D341Med (cell line): ENCODE measurements at regions not wholly inside any gene's neighbourhood (a gene's known extent, or its start where the extent isn't known, plus 50 kb on each side); places are given as distances from the start of the nearest gene placed in this dataset.
"Not testable (repeated sequence)": the region's sequence is repeated elsewhere in the genome, so short reads cannot be mapped to it uniquely, and the experiment has no call there.

Experiments used
- DNase-seq: peaks from one replicate; pipeline ENCODE4 v3.0.0; 2012; ENCODE audit warnings: low spot score

GRCh38 chr3:162722796-162723195 is 1226.2 kb downstream of the OTOL1 start:
- DNase-seq, result not testable (repeated sequence)

GRCh38 chr3:162729686-162730085 is 1233.1 kb downstream of the OTOL1 start:
- DNase-seq, result no peak

DNA sequence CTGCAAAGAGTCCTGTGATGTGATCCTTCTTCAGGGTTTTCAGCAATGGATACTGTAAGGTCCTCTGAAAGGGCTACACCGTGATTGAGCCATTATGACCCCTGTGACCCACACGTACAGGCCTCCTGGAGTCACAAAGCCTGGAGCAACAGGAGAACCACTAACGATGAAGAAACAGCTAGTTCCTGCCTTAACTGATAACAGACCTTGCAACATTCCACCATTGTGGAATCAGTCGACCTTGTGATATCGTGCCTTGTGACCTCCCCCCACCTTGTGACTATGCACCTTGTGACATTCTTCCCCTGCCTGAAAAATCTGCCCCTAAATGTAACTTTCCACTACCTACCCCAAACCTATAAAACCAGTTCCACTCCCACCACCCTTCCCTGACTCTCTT is 1235.4 kb downstream of the OTOL1 start:
- not testable (repeated sequence) for DNase-seq

DNA sequence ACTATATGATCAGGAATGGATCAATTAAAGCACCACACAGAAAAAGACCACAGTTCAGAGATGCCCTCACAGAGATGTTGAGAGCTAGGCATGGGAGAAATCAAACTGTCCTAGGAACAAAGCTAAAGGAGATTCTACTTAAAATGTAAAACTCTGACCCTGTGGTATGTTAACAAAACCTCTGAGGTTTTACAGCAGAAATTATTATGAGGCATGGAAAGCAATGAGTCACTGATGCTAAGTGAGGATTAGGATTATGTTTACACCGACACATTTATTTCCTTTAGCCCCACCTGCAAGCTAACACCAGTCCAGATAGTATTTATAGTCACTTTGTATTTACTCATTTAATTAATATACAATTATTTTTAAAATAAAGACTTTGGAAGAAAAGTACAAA is 1242.2 kb downstream of the OTOL1 start:
- DNase-seq, result no peak

DNA sequence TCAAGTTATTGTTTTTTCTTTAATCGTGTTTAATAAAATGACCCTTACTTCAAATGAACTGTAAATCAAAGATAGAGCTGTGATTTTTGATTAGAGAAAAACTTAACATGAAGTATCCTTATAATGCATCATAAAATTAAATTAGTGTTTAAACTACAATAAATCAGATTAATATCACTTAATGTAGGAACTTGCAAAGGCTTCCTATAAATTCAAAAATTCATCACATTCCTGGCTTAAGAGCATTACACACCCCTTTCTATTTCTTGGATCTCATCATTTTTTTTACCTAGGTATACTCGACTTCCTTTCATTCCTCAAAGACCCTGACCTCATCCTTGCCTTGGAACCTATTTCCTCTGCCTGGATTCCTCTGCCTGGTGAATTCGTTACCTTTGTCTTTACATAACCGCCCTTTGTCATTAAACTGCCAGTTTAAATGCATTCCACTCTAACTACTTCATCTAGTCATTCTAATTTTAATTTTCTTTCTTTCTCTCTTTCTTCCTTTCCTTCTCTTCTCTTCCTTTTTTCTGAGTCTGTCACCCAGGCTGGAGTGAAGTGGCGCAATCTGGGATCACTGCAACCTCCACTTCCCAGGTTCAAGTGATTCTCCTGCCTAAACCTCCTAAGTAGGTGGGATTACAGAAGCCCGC is 1244.5 kb downstream of the OTOL1 start:
- DNase-seq, result no peak

- no peak for DNase-seq
These were observed 1245.6 kb downstream of the OTOL1 start for GRCh38 chr3:162742159-162742717.

GRCh38 chr3:162743091-162743490 is 1246.5 kb downstream of the OTOL1 start:
- no peak for DNase-seq

- DNase-seq, result no peak
These were observed 1264.2 kb downstream of the OTOL1 start for GRCh38 chr3:162760789-162761188.

GRCh38 chr3:162764051-162764807 is 1267.6 kb downstream of the OTOL1 start:
- no peak for DNase-seq

- no peak for DNase-seq
These were observed 1268.1 kb downstream of the OTOL1 start for GRCh38 chr3:162764808-162765071.

- DNase-seq, result no peak
These were observed 1268.9 kb downstream of the OTOL1 start for GRCh38 chr3:162765524-162765923.

GRCh38 chr3:162769564-162769963 is 1273.0 kb downstream of the OTOL1 start:
- no peak for DNase-seq

- DNase-seq, result no peak
These were observed 1273.9 kb downstream of the OTOL1 start for GRCh38 chr3:162770551-162770950.

- no peak for DNase-seq
These were observed 1278.0 kb downstream of the OTOL1 start for GRCh38 chr3:162774613-162775100.

DNA sequence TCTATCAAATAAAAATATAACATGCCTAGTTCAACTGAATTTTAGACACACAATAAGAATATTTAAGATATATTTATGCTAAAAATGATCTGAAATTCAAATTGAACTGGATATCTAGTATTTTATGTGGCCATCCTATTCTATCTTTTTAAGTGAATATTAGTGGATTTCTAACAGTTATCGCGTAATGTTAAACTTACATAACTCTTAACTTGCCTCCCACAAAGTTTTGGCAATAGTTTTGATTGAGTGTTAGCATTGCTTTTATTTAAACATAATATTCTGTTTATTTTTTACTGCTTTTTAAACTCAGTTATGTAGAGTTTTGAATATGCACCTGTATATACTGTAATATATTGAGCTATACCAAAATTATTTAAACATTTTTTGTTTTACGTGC is 1279.5 kb downstream of the OTOL1 start:
- no peak for DNase-seq

DNA sequence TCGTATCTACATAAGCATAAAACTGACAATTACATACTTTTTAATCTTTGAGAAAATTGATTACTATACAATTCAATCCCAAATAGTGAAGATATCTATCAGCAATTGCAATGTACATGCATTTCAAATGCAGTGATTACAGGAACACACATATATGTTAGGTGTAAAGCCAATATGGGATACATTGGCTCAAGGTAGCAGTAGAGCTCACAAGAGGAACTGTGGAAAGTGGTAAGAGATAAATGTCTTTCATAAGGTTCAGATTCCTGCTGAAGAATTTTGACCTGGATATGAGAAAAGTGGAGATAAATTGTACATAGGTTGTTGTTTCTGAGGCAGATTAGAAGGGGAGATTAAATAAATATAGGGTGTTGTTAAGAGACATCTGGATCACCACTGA is 1280.5 kb downstream of the OTOL1 start:
- DNase-seq, result no peak

DNA sequence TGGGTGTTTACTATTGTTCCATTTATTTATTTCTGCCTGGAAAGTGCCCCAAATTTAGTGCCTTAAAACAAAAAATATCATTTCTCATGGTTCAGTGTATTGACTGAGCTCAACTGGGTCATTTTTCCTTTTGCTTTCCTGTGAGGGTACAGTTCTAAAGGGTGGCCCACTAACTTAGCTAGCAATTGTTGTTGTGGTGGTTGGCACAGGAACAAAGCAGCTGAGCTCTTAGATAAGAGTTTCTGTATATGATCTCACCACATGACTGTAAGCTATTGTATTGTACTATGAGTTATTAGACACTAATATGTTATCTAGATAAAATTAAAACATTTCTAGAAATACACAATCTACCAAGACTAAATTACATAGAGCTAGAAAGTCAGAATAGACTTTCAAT is 1283.7 kb downstream of the OTOL1 start:
- DNase-seq, result no peak

GRCh38 chr3:162799910-162800309 is 1303.3 kb downstream of the OTOL1 start:
- no peak for DNase-seq

- no peak for DNase-seq
These were observed 1305.8 kb downstream of the OTOL1 start for GRCh38 chr3:162802228-162802965.

GRCh38 chr3:162810776-162811175 is 1314.2 kb downstream of the OTOL1 start:
- DNase-seq, result no peak

DNA sequence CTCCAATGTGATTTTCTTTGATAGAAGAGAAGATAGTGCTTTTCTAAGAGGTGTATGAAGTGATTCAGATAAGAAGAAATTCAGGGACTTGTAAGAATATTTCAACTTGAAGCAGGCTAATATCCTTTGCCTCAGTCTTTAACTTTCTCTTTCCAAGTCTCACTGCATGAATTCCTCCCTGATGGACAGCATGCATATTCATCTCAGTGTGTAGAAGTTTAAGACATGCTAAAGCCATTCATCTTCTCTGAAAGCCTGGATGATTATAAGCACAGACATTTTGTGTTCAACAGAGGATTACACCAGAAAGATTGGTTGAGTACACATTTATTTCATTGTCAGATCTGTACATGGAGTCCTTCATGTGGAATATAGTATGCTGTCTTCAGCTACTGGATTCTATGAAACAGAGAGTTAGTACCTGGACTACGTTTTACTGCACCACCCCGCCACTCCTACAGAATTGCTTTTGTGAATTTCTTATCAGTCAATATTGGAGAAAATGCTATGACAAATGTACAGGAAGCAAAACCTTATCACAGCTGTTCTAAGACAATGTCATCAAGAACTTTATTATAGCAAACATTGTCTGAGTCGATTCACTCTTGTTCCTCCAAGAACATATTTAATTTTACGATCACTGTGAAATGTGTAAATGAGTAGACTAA is 1346.1 kb downstream of the OTOL1 start:
- DNase-seq, result no peak

- DNase-seq, result no peak
These were observed 1349.3 kb downstream of the OTOL1 start for GRCh38 chr3:162845918-162846317.
